Memory B cell (primary cell): ENCODE measurements at regions not wholly inside any gene's neighbourhood (a gene's known extent, or its start where the extent isn't known, plus 50 kb on each side); places are given as distances from the start of the nearest gene placed in this dataset.

ENCODE experiments used
- ATAC-seq: fragments of 150-1000 bp; cut with Tn5 transposase; 2 replicates; pipeline ENCODE4 v1.10.0; 2021; ENCODE audit warnings: low read depth, mild to moderate bottlenecking, moderate library complexity
- DNase-seq, 2 donors: peaks; one replicate each; pipeline ENCODE4 v3.0.0; 2022; ENCODE audit warnings: low spot score in 2 of 2
- H3K27ac Mint-ChIP-seq: one replicate; pipeline ENCODE4 v1.8.0; 2022; ENCODE audit warnings: mild to moderate bottlenecking, moderate library complexity, mixed read lengths
- H3K27me3 Mint-ChIP-seq: one replicate; pipeline ENCODE4 v1.8.0; 2022; ENCODE audit warnings: mixed read lengths
- H3K36me3 Mint-ChIP-seq: one replicate; pipeline ENCODE4 v1.8.0; 2022; ENCODE audit warnings: mild to moderate bottlenecking, mixed read lengths
- H3K4me1 Mint-ChIP-seq: one replicate; pipeline ENCODE4 v1.8.0; 2022; ENCODE audit warnings: mixed read lengths
- H3K4me3 Mint-ChIP-seq: one replicate; pipeline ENCODE4 v1.8.0; 2022; ENCODE audit warnings: mild to moderate bottlenecking, moderate library complexity, mixed read lengths
- H3K9me3 Mint-ChIP-seq: one replicate; pipeline ENCODE4 v1.8.0; 2022; ENCODE audit warnings: mixed read lengths

DNA sequence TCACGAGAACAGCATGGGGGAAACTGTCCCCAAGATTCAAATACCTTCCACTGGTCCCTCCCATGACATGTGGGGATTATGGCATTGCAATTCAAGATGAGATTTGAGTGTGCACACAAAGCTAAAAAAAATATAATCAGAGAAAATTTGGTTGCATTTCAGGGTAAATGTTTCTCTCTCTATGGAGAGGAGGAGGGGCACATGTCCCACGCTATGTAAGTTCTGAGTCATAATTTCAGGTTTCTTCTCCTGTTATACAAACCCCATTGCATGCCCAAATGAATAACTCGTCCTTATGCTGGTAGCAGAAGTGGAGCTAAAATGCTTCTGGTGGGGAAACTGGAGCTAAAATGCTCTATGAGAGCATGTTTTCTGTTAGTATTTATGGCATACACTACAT is 209.7 kb upstream of the DCBLD2 start:
- Mint-ChIP-seq H3K27ac (no peak overlapping the region), H3K9me3 (no peaks in the 10 kb centered on the region), H3K4me3 (no peak overlapping the region), H3K4me1 (no peaks in the 10 kb centered on the region), H3K27me3 (no peaks in the 10 kb centered on the region), H3K36me3 (no peaks in the 10 kb centered on the region)
- ATAC-seq (no peak), DNase-seq (no peak)

DNA sequence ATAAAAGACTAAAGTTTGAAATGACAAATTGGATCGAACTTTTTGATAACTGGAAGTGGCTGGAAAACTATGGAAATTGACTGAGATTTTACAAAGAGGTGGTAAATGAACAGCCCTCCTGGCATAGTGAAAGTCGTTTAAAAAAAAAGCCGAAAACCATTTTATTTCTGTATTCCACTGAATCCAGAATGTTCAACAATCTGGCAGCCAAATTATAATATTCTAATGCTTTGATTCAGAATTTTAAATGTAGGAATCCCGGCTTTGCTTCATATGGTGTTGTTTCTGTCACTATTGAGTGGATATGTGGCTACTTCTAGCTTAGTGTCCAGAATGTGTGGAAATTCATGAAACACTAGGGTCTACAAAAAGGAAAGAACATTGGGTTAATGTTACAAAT is 208.9 kb upstream of the DCBLD2 start:
- DNase-seq (no peak), ATAC-seq (no peak)
- no peaks in the 10 kb centered on the region for H3K27me3 Mint-ChIP-seq
- no peaks in the 10 kb centered on the region for H3K9me3 Mint-ChIP-seq
- H3K4me3 Mint-ChIP-seq: no peak overlapping the region
- H3K27ac Mint-ChIP-seq: no peak overlapping the region
- no peaks in the 10 kb centered on the region for H3K4me1 Mint-ChIP-seq
- no peaks in the 10 kb centered on the region for H3K36me3 Mint-ChIP-seq

DNA sequence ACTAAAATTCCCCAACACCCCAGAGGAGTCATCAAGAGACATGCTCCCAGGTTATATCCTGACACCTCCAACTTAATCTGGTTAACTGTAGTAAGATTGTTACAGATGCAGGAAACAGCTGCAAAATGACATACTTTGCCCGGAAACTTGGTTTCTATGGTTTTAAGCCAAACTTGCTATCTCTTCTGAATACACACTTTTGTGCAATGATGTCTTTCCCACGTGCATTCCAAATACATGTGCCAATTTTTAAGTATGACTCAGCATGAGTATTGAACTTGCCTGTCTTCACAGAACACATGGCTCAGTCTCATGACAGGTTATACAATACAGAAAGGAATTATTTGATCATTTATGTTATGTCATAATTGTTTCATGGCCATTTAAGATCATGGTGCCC is 207.0 kb upstream of the DCBLD2 start:
- Mint-ChIP-seq H3K4me1 (no peaks in the 10 kb centered on the region), H3K4me3 (no peak overlapping the region), H3K36me3 (no peaks in the 10 kb centered on the region), H3K9me3 (no peaks in the 10 kb centered on the region), H3K27ac (no peak overlapping the region), H3K27me3 (no peaks in the 10 kb centered on the region)
- ATAC-seq: no peak
- DNase-seq: no peak

DNA sequence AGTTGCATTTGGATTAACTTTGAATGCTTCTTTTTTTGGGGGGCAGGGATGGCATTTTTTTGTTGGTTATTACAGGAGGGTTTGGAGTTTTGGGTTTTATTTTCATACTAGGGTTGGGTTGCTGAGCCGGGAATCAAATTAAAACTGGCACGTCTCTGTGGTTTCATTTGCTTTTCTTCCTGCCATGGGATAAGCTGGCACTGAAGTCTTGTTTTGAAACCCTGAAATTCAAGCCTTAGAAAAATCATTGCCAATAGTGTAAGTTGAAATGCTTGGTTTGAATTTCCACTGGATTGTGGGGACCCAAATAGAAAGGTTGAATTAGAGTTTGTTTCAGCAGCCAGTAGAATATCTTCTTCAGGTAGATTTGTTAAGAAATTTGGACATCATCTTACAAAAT is 193.1 kb upstream of the DCBLD2 start:
- Mint-ChIP-seq H3K27me3 (no peaks in the 10 kb centered on the region), H3K4me3 (no peak overlapping the region), H3K9me3 (no peaks in the 10 kb centered on the region), H3K27ac (no peak overlapping the region), H3K36me3 (no peaks in the 10 kb centered on the region), H3K4me1 (no peaks in the 10 kb centered on the region)
- no peak for DNase-seq
- ATAC-seq: no peak

DNA sequence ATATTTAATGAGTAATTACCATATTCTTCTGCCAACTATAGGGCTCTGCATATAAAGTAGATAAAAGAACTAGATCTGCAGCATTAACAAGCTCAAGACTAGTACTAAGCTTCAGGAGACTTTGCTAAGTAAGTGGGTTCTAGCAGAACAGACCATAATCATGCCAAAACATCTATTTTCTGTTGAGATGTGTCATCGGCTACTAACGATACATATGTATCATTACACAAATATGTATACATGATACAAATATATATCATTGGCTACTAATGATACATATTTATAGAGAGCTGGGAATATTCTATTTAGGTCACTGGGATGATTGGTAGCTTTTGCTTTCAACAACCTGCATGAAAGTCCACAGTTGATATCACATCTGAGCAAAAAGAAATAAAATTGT is 185.8 kb upstream of the DCBLD2 start:
- Mint-ChIP-seq H3K27ac (no peak overlapping the region), H3K27me3 (no peaks in the 10 kb centered on the region), H3K4me1 (no peaks in the 10 kb centered on the region), H3K9me3 (peaks cover 1% of the 10 kb centered on the region), H3K36me3 (no peaks in the 10 kb centered on the region), H3K4me3 (no peak overlapping the region)
- no peak for DNase-seq
- no peak for ATAC-seq

DNA sequence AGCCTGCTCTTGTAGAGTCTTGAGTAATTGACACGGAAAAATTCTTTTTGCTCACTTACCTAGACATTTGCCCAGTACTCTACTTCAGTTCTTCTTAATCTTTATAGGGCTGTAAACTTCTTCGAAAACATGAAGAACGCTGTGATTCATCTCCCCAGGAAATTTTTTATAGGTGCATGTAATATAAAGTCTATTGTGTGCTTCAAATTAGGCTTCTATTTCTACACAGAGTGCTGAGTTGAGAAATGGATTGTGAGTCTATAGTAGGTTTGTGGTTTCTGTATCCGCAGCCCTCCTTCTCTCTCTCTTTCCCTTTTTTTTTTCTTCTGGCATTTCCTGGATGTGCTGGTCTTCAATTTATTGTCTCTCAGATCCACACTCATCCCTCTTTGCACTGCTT is 183.3 kb upstream of the DCBLD2 start:
- no peak for DNase-seq

DNA sequence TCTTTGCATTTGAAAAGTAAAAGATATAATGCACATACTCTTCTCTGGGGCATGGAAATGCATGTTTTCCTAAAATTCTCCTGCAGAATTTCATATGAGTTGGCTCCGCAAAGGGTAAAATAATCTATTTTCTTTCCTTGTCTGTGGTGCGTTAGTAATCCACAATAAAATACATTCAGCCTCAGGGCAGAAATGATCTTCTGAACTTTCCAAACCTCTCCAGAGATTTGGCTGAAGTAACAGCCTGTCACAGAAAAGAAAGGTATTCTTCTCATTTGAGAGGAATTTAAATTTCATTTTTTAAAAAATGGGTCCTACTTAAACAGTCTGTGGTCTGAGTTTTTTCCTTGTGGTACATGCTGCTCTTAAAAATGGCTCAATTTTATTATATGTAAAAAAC is 182.7 kb upstream of the DCBLD2 start:
- no peaks in the 10 kb centered on the region for H3K27me3 Mint-ChIP-seq
- H3K4me1 Mint-ChIP-seq: no peaks in the 10 kb centered on the region
- H3K9me3 Mint-ChIP-seq: peaks cover 1% of the 10 kb centered on the region
- no peak overlapping the region for H3K4me3 Mint-ChIP-seq
- H3K27ac Mint-ChIP-seq: no peak overlapping the region
- ATAC-seq: no peak
- DNase-seq: no peak
- no peaks in the 10 kb centered on the region for H3K36me3 Mint-ChIP-seq

More for the DNA sequence above, 183.3 kb upstream of the DCBLD2 start:
- H3K36me3 Mint-ChIP-seq: no peaks in the 10 kb centered on the region
- H3K27ac Mint-ChIP-seq: no peak overlapping the region
- H3K4me1 Mint-ChIP-seq: no peaks in the 10 kb centered on the region
- H3K27me3 Mint-ChIP-seq: no peaks in the 10 kb centered on the region
- no peak for ATAC-seq
- no peak overlapping the region for H3K4me3 Mint-ChIP-seq
- peaks cover 1% of the 10 kb centered on the region for H3K9me3 Mint-ChIP-seq

DNA sequence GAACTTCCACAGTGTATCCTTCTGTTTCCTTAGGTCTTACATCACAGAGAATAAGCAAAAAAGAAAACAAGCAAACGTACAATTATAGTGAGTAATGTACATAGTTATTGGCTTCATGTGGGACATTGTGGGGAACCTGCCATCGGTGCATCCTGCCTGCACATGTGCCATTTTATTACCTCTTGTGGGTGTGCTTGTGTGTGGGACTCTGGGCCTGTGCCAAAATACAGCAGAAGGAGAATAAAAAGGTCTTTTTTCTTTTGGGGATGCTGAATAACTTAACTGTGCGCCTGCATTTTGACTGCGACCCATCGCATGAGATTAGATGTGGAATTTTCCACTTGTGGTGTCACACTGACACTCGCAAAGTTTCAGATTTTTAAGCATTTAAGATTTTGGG is 169.6 kb upstream of the DCBLD2 start:
- H3K9me3 Mint-ChIP-seq: peaks cover 5% of the 10 kb centered on the region
- no peak overlapping the region for H3K27ac Mint-ChIP-seq
- peaks cover 4% of the 10 kb centered on the region for H3K27me3 Mint-ChIP-seq
- no peaks in the 10 kb centered on the region for H3K36me3 Mint-ChIP-seq
- H3K4me3 Mint-ChIP-seq: no peak overlapping the region
- DNase-seq (no peak), ATAC-seq (no peak)
- no peaks in the 10 kb centered on the region for H3K4me1 Mint-ChIP-seq

DNA sequence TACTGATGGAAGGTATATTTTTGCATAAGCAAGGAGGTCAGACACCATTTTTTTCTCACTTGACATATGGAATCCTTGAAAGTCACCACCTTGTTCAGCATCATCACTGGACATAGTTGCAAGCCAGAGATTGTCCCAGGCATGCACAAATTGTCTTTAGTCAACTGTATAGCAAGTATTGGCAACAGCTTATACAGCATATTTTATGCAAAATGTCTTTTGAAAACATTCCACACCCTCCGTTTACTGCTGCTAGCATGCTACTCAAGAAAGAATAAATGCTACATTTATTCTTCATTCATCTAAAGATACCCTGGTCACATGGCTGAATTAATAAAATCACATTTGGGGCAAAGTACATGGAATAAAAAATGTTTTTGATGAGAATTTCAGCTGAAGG is 168.5 kb upstream of the DCBLD2 start:
- no peaks in the 10 kb centered on the region for H3K36me3 Mint-ChIP-seq
- ATAC-seq: no peak
- no peak overlapping the region for H3K4me3 Mint-ChIP-seq
- peaks cover 6% of the 10 kb centered on the region for H3K9me3 Mint-ChIP-seq
- peaks cover 4% of the 10 kb centered on the region for H3K27me3 Mint-ChIP-seq
- no peaks in the 10 kb centered on the region for H3K4me1 Mint-ChIP-seq
- no peak overlapping the region for H3K27ac Mint-ChIP-seq
- no peak for DNase-seq

DNA sequence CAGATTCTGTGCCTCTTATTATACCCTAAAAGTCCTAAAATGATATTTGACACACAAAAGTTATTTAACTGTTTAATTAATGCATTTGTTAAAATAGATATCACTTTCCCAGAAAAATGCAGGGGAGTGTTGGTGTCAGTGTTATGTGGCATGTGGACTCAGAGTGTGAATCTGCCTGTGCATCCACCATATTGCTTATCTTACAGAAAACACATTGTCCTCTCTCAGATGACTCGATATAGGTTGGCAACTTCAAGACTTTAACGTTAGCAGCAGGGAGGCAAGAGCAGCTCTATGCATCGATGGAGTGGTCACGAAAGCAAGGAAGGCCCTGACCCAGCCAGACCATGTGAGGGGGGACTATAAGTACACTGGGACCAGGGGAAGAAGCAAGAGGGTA is 165.4 kb upstream of the DCBLD2 start:
- H3K27ac Mint-ChIP-seq: no peak overlapping the region
- H3K4me1 Mint-ChIP-seq: no peaks in the 10 kb centered on the region
- no peak overlapping the region for H3K4me3 Mint-ChIP-seq
- peaks cover 4% of the 10 kb centered on the region for H3K9me3 Mint-ChIP-seq
- no peak for DNase-seq
- peaks cover 4% of the 10 kb centered on the region for H3K27me3 Mint-ChIP-seq
- no peak for ATAC-seq
- H3K36me3 Mint-ChIP-seq: no peaks in the 10 kb centered on the region

DNA sequence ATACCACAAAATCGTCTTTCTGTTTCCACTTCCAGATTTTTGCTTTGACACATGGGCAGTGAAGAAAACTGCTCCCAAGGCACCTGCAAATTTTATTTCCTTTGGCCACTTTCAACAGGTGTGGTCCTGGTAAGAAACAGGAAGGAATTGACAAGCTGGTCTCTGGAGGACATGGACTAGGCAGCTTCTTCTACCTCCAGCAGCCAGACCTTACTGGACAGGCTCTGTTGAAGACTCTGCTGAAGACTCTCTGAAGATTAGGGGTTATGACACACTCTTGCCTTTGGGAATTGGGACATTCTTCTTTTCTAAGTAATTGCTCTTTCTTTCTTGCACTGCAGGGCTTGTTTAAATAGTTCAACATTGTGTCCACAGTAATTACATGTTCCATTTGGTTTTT is 147.7 kb upstream of the DCBLD2 start:
- H3K9me3 Mint-ChIP-seq: peaks cover 6% of the 10 kb centered on the region
- no peaks in the 10 kb centered on the region for H3K4me1 Mint-ChIP-seq
- H3K27ac Mint-ChIP-seq: no peak overlapping the region
- H3K36me3 Mint-ChIP-seq: no peaks in the 10 kb centered on the region
- no peaks in the 10 kb centered on the region for H3K27me3 Mint-ChIP-seq
- ATAC-seq: no peak
- DNase-seq: no peak
- no peak overlapping the region for H3K4me3 Mint-ChIP-seq

DNA sequence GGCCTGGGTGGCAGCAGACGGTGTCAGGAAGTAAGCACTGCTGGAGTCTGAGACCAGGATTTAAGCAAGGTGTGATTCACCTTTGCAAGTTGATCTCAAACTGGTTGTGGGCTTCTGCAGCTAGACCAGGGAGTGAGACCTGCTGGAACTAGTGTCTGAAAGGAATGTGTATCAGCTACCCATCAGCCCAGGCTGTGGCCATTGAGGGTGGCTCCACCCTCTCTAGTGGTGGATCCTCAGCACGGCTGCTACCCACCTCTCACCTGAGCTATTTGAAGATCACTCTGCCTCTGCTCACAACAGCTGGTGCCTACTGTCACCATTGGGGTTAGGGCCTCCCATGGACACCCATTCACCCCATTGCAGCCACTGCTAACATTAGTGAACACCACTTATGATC is 140.3 kb upstream of the DCBLD2 start:
- H3K27ac Mint-ChIP-seq: no peak overlapping the region
- no peak overlapping the region for H3K4me3 Mint-ChIP-seq
- H3K9me3 Mint-ChIP-seq: peaks cover 2% of the 10 kb centered on the region
- DNase-seq (no peak), ATAC-seq (no peak)
- no peaks in the 10 kb centered on the region for H3K4me1 Mint-ChIP-seq
- no peaks in the 10 kb centered on the region for H3K27me3 Mint-ChIP-seq
- H3K36me3 Mint-ChIP-seq: no peaks in the 10 kb centered on the region

DNA sequence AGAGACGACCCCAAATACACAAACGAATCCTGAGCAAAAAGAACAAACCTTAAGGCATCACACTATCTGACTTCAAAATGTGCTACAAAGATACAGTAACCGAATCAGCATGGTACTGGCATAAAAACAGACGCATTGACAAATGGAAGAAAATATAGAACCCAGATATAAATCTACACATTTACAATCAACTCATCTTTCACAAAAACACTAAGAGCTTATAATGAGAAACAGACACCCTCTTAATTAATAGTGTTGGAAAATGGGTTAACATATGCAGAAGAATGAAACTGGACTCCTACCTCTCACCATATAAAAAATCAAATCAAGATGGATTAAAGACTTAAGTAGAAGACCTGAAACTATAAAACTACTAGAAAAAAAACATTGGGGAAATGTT is 130.3 kb upstream of the DCBLD2 start:
- Mint-ChIP-seq H3K36me3 (no peaks in the 10 kb centered on the region), H3K27me3 (no peaks in the 10 kb centered on the region), H3K9me3 (peaks cover 7% of the 10 kb centered on the region), H3K4me3 (no peak overlapping the region), H3K27ac (no peak overlapping the region), H3K4me1 (no peaks in the 10 kb centered on the region)
- ATAC-seq: no peak
- DNase-seq: no peak

DNA sequence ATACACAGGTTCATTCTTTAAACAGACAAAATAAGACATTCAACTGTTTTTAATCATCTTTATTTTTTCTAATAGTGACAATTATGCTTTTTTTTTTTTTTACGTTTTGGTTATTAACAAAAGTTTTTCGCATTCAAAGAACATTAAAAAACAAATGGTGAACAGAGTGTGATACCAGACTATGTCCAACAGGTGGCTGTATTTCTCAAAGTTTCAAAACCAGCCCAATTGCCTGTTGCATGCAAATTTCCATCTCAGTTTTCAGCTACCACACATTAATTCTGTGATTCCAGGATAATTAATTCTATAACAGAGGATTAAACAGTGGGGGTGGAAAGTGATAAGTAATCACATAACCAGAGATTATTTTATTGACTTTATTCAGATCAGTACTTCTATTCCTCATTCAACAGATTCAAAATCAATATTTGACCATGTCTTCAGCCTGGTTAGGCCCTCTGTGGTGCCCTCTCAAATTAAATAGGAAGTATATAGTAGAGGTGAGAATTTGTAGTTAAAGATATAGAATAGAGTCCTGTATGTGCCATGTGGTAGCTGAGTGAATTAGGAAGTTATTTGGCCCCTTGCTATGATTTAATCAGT is 122.2 kb upstream of the DCBLD2 start:
- Mint-ChIP-seq H3K4me1 (no peaks in the 10 kb centered on the region), H3K9me3 (peaks cover 4% of the 10 kb centered on the region), H3K27me3 (peaks cover 5% of the 10 kb centered on the region), H3K27ac (no peak overlapping the region), H3K36me3 (no peaks in the 10 kb centered on the region), H3K4me3 (no peak overlapping the region)
- ATAC-seq: no peak
- DNase-seq: no peak

DNA sequence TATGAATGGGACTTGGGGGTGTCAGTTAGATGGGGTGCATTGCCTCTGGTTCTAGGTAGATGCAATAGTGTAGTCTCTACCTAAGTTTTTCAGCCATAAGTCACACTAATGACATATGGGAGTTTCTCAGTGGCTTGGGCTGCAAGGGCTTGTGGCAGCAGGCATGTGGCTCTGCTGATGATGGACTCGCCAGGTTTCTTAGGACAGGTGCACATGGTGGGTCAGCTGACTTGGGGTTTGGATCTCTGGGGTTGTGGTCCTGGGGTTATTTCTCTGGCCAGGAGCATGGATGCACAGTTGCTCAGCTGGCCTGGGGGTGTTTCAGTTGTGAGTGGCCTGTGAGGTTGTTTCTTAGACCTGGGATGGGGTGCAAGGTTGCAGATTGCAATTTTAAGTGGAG is 120.0 kb upstream of the DCBLD2 start:
- Mint-ChIP-seq H3K27ac (no peak overlapping the region), H3K4me1 (no peaks in the 10 kb centered on the region), H3K36me3 (no peaks in the 10 kb centered on the region), H3K4me3 (no peak overlapping the region), H3K9me3 (no peaks in the 10 kb centered on the region), H3K27me3 (peaks cover 5% of the 10 kb centered on the region)
- DNase-seq: no peak
- no peak for ATAC-seq
